Heart left ventricle (tissue), 13 donors: ENCODE measurements at regions not wholly inside any gene's neighbourhood (a gene's known extent, or its start where the extent isn't known, plus 50 kb on each side); places are given as distances from the start of the nearest gene placed in this dataset.

ENCODE experiments used
- CTCF ChIP-seq, 12 donors: fragments of 200-600 bp; sonication (generic) in 4 of 12; IDR thresholded peaks; one replicate each; pipeline versions ENCODE4 v1.5.0 to v1.8.0; 2018 to 2022; ENCODE audit warnings: antibody characterized with exemption in 12 of 12, mild to moderate bottlenecking in 5 of 12
- POLR2A ChIP-seq, 2 donors: fragments of 450-650 bp; IDR thresholded peaks; one replicate each; pipeline ENCODE4 v1.6.1; 2017; ENCODE audit warnings: antibody characterized with exemption in 2 of 2, mild to moderate bottlenecking in 2 of 2, moderate library complexity in 2 of 2
- donor health status: ischemic (EF 13 %, LVEDD 7.1; RV severe dilation, severe dysfunction).
- donor health status: DM: no; HTN: yes; CAD: no.
- donor health status: DM: no; HTN: no; CAD: no.
- donor health status: ischemic (EF 25% LVEDD 6.9; RV normal size, moderate dysfunction).
- donor health status: ischemic (EF 25% LVEDD 5.7; RV mildly dilated, moderate dysfunction).
- donor health status: ischemic (EF 35%, LVEDD 5.7; RV mildly dilated, moderate dysfunction).
- donor health status: nonischemic (EF 11% LVEDD 7.7; RV severe dilation, severe dysfunction).
- donor health status: DM: yes; HTN: yes; CAD: no.
- donor health status: PGD.
- donor health status: ischemic (EF 29% LVEDD 5.4; RV normal size, mild dysfunction).
- donor health status: nonischemic (EF 23%, LVEDD 6.1; RV moderate dilation, normal function).

DNA sequence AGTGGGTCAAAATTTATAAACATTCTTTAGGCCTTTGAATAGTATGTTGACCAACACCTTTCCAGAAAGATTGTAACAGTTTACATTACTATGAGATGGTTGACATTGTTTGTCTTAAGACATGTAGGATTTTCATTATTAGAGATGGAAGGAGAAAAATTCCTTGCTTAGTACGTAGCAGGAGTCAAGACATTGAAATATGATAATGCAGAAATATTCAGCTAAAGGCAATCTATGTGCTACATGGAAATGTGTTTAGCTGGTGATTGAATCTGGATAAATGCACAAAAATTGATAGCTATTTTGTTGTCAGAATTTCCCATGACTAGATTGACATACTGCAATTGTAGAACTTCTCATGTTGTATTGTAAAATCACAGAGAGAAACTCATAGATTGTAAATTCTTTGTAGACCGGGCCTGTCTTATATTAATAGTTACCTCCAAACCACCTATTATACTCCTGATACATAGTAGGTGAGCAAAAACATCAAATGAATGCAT lies 370.4 kb upstream of the CBLB start:
- TF ChIP-seq CTCF (IDR thresholded peaks at IDR 0.05) (no peak), POLR2A (IDR thresholded peaks at IDR 0.05) (no peak)
